H1 (cell line): ENCODE measurements at regions not wholly inside any gene's neighbourhood (a gene's known extent, or its start where the extent isn't known, plus 50 kb on each side); places are given as distances from the start of the nearest gene placed in this dataset.

ENCODE experiments used
- CBX5 ChIP-seq: fragments of 300-800, 300-1000 bp; sonication (generic); IDR thresholded peaks from 2 replicates; pipeline ENCODE4 v1.7.1; 2016; ENCODE audit warnings: antibody characterized with exemption, low read length, low read depth
- CBX8 ChIP-seq: fragments of 300-800, 300-1000 bp; sonication (generic); IDR thresholded peaks from 2 replicates; pipeline ENCODE4 v1.7.1; 2016; ENCODE audit warnings: low read depth, low read length, borderline replicate concordance
- CHD7 ChIP-seq: fragments of 300-600 bp; sonication (generic); IDR thresholded peaks from 2 replicates; pipeline ENCODE4 v1.7.1; 2012; ENCODE audit warnings: low read length, moderate library complexity, mild to moderate bottlenecking, inconsistent platforms; ENCODE audit not compliant: insufficient replicate concordance
- CREB1 ChIP-seq: IDR thresholded peaks from 2 replicates; pipeline ENCODE4 v1.6.1; 2012; ENCODE audit warnings: inconsistent platforms
- HDAC2 ChIP-seq, 2 experiments: fragments of 300-600 bp in 1 of 2; sonication (generic) in 1 of 2; IDR thresholded peaks; 2 replicates each; pipeline ENCODE4 v1.6.1; 2011 to 2012; ENCODE audit warnings: low read depth in 2 of 2, low read length in 2 of 2, mild to moderate bottlenecking in 2 of 2, moderate library complexity in 2 of 2, borderline replicate concordance in 1 of 2, inconsistent platforms in 1 of 2
- KDM1A ChIP-seq: fragments of 200-600, 300-600 bp; sonication (generic); IDR thresholded peaks from 2 replicates; pipeline ENCODE4 v1.7.1; 2016; ENCODE audit warnings: mild to moderate bottlenecking, low read length, borderline replicate concordance
- PHF8 ChIP-seq: fragments of 200-600 bp; sonication (generic); conservative IDR thresholded peaks from 2 replicates; pipeline ENCODE4 v1.7.1; 2012; ENCODE audit warnings: low read depth, mild to moderate bottlenecking, inconsistent platforms, low read length, moderate library complexity

GRCh38 chr2:128615571-128615970, 296.9 kb upstream of the HS6ST1 start (continued):
- no peak for TF ChIP-seq CHD7
- TF ChIP-seq KDM1A, result no peak
- TF ChIP-seq CREB1, result no peak
- no peak for TF ChIP-seq PHF8
- no peak for TF ChIP-seq HDAC2 (IDR thresholded peaks at IDR 0.05; ENCODE audit: borderline replicate concordance in 1 of 2, low read depth in 2 of 2, low read length in 2 of 2)
- no peak for TF ChIP-seq CBX5
- TF ChIP-seq CBX8, result no peak
